AG09309 (cell line): ENCODE measurements at regions not wholly inside any gene's neighbourhood (a gene's known extent, or its start where the extent isn't known, plus 50 kb on each side); places are given as distances from the start of the nearest gene placed in this dataset.

ENCODE experiments used
- DNase-seq: peaks from one replicate; pipeline ENCODE4 v3.0.0-alpha.2; 2010; ENCODE audit warnings: low read depth
- H3K4me3 ChIP-seq: 2 replicates; pipeline ENCODE4 v1.5.1; 2011; ENCODE audit warnings: mild to moderate bottlenecking, low read depth, low read length, moderate library complexity; ENCODE audit not compliant: control insufficient read depth
- CTCF ChIP-seq: IDR thresholded peaks from 2 replicates; pipeline ENCODE4 v1.5.1; 2011; ENCODE audit warnings: mild to moderate bottlenecking, low read depth, low read length, inconsistent platforms; ENCODE audit not compliant: insufficient read depth, control insufficient read depth; ENCODE audit errors: missing control alignments

GRCh38 chr10:2252096-2252495 is 514.8 kb upstream of the ADARB2 start:
- no peak for DNase-seq
- H3K4me3 ChIP-seq = no peak overlapping the region
- no peak for TF ChIP-seq CTCF

- TF ChIP-seq CTCF = no peak
- DNase-seq = no peak
- H3K4me3 ChIP-seq = no peak overlapping the region
Observed at GRCh38 chr10:2251631-2252030, 514.3 kb upstream of the ADARB2 start.

- TF ChIP-seq CTCF = no peak
- no peak overlapping the region for H3K4me3 ChIP-seq
- no peak for DNase-seq
Observed at GRCh38 chr10:2246747-2247146, 509.4 kb upstream of the ADARB2 start.

DNA sequence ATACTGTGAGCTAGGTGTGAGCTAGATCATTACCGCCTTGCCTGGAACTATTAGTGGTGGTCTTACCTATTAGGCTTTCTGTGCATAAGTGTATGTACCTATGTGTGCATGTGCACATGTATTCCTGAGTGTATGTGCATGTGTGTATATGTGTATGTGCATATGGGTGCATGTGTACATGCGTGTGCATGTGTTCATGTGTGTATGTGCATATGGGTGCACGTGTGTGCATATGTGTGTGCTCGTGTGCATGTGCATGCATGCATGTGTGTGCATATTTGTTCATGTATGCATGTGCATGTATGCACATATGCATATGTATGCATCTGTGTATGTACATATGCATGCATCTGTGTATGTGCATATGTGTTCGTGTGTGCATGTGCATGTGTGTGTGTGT is 508.3 kb upstream of the ADARB2 start:
- no peak for TF ChIP-seq CTCF
- no peak for DNase-seq
- no peak overlapping the region for H3K4me3 ChIP-seq

DNA sequence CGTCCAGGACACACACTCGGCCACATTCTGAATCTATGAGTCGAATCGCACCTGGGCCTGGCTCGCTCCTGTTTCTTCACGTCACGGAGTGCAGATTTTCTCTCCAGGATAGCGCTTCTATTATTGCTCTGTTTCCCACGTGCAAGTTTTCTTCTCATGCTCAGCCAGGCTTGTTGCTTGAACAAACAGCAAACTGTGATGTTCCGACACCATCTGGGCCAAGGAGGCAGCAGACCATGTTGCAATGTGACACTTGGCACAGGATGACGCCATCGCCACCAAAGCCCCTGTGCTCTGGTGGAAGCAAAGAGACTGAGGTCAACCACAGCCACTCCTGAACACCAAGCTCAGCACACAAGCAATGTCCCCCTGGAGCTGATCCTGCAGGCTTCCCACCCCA is 507.1 kb upstream of the ADARB2 start:
- H3K4me3 ChIP-seq = no peak overlapping the region
- no peak for DNase-seq
- no peak for TF ChIP-seq CTCF

DNA sequence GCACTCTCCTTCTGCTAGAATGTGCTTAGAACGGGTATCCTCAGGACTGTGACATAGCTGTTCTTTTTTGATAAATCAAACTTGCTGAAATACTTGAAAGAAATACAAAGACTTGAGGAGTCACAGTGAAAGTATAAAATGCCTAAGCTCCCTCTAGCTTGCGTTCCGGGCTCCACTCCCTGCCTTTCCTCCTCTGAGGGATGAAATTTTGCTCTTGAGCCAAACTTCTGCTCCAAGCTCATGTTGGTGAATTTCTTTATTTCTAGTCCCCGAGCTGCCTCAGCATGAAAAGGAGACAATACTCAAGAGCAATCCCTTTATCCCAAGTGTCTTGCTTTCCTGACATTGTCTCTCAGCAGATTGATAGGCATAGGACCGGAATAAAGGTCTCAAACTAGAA is 499.6 kb upstream of the ADARB2 start:
- TF ChIP-seq CTCF = no peak
- no peak for DNase-seq
- no peak overlapping the region for H3K4me3 ChIP-seq

DNA sequence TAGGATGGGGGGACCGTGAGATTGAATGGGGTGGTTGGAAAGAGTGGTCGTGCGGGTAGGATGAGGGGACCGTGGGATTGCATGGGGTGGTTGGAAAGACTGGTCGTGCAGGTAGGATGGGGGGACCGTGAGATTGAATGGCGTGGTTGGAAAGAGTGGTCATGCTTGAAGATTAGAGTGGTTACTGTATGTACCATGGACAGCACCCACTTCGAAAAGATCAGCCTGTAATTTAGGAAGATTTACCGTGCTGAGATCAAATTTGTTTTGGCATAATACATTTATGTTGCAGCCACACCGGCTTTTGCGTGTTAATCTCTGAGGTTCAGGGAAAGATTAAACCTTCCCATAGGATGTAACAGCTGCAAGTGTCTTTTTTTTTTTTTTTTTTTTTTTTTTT is 495.2 kb upstream of the ADARB2 start:
- no peak for DNase-seq
- H3K4me3 ChIP-seq = no peak overlapping the region
- TF ChIP-seq CTCF = no peak
